ENCODE measurements at regions not wholly inside any gene's neighbourhood (a gene's known extent, or its start where the extent isn't known, plus 50 kb on each side); places are given as distances from the start of the nearest gene placed in this dataset.
A peak's percentile ranks its signal among the peaks of the same experiment; 100 is the strongest.

DNA sequence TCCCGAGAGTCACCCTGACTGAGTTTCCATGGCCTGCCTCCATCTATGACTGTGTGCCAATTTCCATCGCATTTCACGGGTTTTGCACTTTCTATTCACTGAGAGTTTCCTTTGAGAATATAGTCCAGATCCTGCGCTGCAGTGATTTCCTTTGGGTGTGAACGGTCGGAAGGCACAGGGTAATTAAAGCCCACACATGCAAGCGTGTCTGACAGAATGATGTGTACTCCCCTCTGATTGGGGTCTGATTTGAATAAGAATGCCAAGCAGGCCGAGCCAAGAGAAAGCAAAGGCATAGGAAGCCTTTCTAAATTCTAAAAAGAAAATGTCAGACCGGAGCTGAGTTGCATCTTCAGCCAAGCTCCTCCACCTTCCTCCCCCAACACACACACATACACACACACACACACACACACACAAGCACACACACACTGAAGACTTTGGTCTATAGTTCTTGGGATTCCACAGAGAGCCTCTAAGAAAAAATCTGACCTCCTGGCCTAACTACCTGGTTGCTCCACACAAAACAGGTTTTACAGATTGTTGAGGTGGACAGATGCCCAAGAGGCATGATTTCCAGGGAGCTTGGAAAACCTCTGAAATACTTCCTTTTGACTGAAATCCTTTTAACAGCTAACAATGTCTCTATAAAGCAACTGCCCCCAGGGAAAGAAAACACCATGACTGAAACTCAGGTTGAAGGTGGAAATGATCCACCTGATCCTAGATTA lies 59.7 kb upstream of the LRRN1 start:
- Histone ChIP-seq H2BK120ac (replicated peaks; ENCODE audit: low read depth, low read length) (no peak overlapping the region), H3K14ac (ENCODE audit: insufficient read length) (no peak overlapping the region), H3K27ac (ENCODE audit: low read depth, low read length) (no peak overlapping the region), H2BK12ac (ENCODE audit: low read depth, low read length) (no peak overlapping the region), H4K91ac (replicated peaks; ENCODE audit: insufficient read length, low read length) (no peak overlapping the region), H4K8ac (ENCODE audit: extremely low read depth, insufficient read depth, low read length) (no peak overlapping the region), H2BK5ac (ENCODE audit: low read depth, low read length) (no peak overlapping the region), H3K4me1 (replicated peaks in 1 of 4; ENCODE audit: control insufficient read depth in 3 of 4, insufficient read depth in 4 of 4, low read length in 3 of 4) (peaks cover 0 to 7% (median 4%) of the 10 kb centered on the region in 4 experiments; a peak in 4 of 7 replicates), H3K36me3 (ENCODE audit: control insufficient read depth in 2 of 4, insufficient read depth in 4 of 4, low read length in 3 of 4) (no peaks in the 10 kb centered on the region), H3K23ac (ENCODE audit: insufficient read length) (no peak overlapping the region), H3K4me2 (ENCODE audit: insufficient read depth in 1 of 2, low read depth in 2 of 2, low read length in 2 of 2) (peak overlapping the region in 1 of 2 experiments; percentile 41; a peak in 1 of 4 replicates), H3K56ac (replicated peaks; ENCODE audit: insufficient read length, low read depth, low read length) (no peak overlapping the region), H4K20me1 (replicated peaks in 1 of 2; ENCODE audit: control insufficient read depth in 1 of 2, insufficient read depth in 2 of 2, low read length in 2 of 2) (no peaks in the 10 kb centered on the region), H3K18ac (ENCODE audit: extremely low read depth, low read length) (no peak overlapping the region), H3K9me3 (ENCODE audit: insufficient read depth in 2 of 2, low read depth in 1 of 2, low read length in 1 of 2) (no peaks in the 10 kb centered on the region), H2BK15ac (ENCODE audit: low read length) (no peak overlapping the region), H2AFZ (ENCODE audit: low read length) (no peak overlapping the region), H3K79me2 (ENCODE audit: control insufficient read depth in 1 of 2, insufficient read depth in 2 of 2, low read length in 2 of 2) (no peaks in the 10 kb centered on the region), H3K79me1 (ENCODE audit: low read depth, low read length) (no peaks in the 10 kb centered on the region), H3K27me3 (replicated peaks in 1 of 4; ENCODE audit: control insufficient read depth in 3 of 4, extremely low read depth in 1 of 4, insufficient read depth in 3 of 4, low read length in 3 of 4) (no peaks in the 10 kb centered on the region), H3K23me2 (ENCODE audit: low read depth, low read length) (no peaks in the 10 kb centered on the region), H4K5ac (ENCODE audit: insufficient read length, low read depth, low read length) (no peak overlapping the region), H2BK20ac (ENCODE audit: low read length) (no peak overlapping the region), H3K4me3 (ENCODE audit: extremely low read depth in 1 of 4, insufficient read depth in 2 of 4, low read depth in 3 of 4, low read length in 4 of 4) (no peak overlapping the region), H3K9ac (replicated peaks in 1 of 4; ENCODE audit: extremely low read depth in 1 of 4, low read depth in 3 of 4, low read length in 3 of 4) (no peak overlapping the region), H3K4ac (replicated peaks; ENCODE audit: insufficient read length, low read depth, low read length) (no peak overlapping the region), H2AK5ac (ENCODE audit: low read depth, low read length) (no peak overlapping the region)
- ChIA-PET CTCF (ENCODE audit: partially characterized antibody) (interaction anchor here (1.0 kb wide), 1 partner anchor 14 kb away, joined by 3 read pairs; no protein-coding TSS in a partner anchor), POLR2A (ENCODE audit: partially characterized antibody) (interaction anchor here (1.2 kb wide), 1 partner anchor 9 kb away, joined by 3 read pairs; no protein-coding TSS in a partner anchor)
- DNase-seq (ENCODE audit: low read depth in 1 of 2, low spot score in 2 of 2): no peak
- WGBS, 2 experiments (ENCODE audit: extremely low coverage in 1 of 2, insufficient coverage in 1 of 2, insufficient read length in 1 of 2, insufficient replicate concordance in 2 of 2, low coverage in 1 of 2, low lambda C conversion rate in 2 of 2, missing lambda C conversion rate in 1 of 2): 76% methylated on average over 9 of the region's 9 CpGs; no CpG with 5 or more reads in 1 of the 2 experiments
- no peak for FAIRE-seq
- TF ChIP-seq CTBP2 (IDR thresholded peaks at IDR 0.05; ENCODE audit: borderline replicate concordance, insufficient read depth, insufficient read length, low read length): no peak
- no peak for TF ChIP-seq HDAC2 (IDR thresholded peaks at IDR 0.05; ENCODE audit: borderline replicate concordance in 1 of 2, low read depth in 2 of 2, low read length in 2 of 2)
- no peak for TF ChIP-seq BRCA1 (IDR thresholded peaks at IDR 0.05; ENCODE audit: low read depth, low read length)
- TF ChIP-seq NRF1 (IDR thresholded peaks at IDR 0.05; ENCODE audit: low read depth, low read length): no peak
- TF ChIP-seq TAF7 (optimal IDR thresholded peaks at IDR 0.05; ENCODE audit: borderline replicate concordance, low read depth, low read length): no peak
- no peak for TF ChIP-seq SP2 (IDR thresholded peaks at IDR 0.05; ENCODE audit: low read length)
- no peak for TF ChIP-seq CTCF (IDR thresholded peaks at IDR 0.05; ENCODE audit: control extremely low read depth in 1 of 3, insufficient read depth in 1 of 3, low read depth in 1 of 3, low read length in 3 of 3)
- TF ChIP-seq CEBPB (IDR thresholded peaks at IDR 0.05; ENCODE audit: low read depth, low read length): no peak
- TF ChIP-seq GTF2F1 (IDR thresholded peaks at IDR 0.05; ENCODE audit: borderline replicate concordance, low read depth, low read length): no peak
- no peak for TF ChIP-seq POU5F1 (IDR thresholded peaks at IDR 0.05; ENCODE audit: low read depth, low read length)
- no peak for TF ChIP-seq CREB1 (IDR thresholded peaks at IDR 0.05)

All from H1 (cell line).